Tibial nerve (tissue), 3 donors: ENCODE measurements at regions not wholly inside any gene's neighbourhood (a gene's known extent, or its start where the extent isn't known, plus 50 kb on each side); places are given as distances from the start of the nearest gene placed in this dataset.

Experiments used
- POLR2A ChIP-seq, 2 donors: fragments of 450-650 bp; IDR thresholded peaks; one replicate each; pipeline ENCODE4 v1.6.1; 2017; ENCODE audit warnings: antibody characterized with exemption in 2 of 2, mild to moderate bottlenecking in 2 of 2, moderate library complexity in 2 of 2
- TF ChIP-seq, protein P1 (sequence below), 5 experiments: fragments of 200-600 bp in 3 of 5; fragments of 450-650 bp in 2 of 5; sonication (generic) in 3 of 5; IDR thresholded peaks; one replicate each; pipeline ENCODE4 v1.5.1; 2016 to 2019; ENCODE audit warnings: antibody characterized with exemption in 5 of 5, mild to moderate bottlenecking in 3 of 5, moderate library complexity in 2 of 5

GRCh38 chr14:79937433-79937832, 273.9 kb downstream of the DIO2 start:
- TF ChIP-seq POLR2A (IDR thresholded peaks at IDR 0.05) = no peak
- TF ChIP-seq, protein P1, sequence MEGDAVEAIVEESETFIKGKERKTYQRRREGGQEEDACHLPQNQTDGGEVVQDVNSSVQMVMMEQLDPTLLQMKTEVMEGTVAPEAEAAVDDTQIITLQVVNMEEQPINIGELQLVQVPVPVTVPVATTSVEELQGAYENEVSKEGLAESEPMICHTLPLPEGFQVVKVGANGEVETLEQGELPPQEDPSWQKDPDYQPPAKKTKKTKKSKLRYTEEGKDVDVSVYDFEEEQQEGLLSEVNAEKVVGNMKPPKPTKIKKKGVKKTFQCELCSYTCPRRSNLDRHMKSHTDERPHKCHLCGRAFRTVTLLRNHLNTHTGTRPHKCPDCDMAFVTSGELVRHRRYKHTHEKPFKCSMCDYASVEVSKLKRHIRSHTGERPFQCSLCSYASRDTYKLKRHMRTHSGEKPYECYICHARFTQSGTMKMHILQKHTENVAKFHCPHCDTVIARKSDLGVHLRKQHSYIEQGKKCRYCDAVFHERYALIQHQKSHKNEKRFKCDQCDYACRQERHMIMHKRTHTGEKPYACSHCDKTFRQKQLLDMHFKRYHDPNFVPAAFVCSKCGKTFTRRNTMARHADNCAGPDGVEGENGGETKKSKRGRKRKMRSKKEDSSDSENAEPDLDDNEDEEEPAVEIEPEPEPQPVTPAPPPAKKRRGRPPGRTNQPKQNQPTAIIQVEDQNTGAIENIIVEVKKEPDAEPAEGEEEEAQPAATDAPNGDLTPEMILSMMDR (IDR thresholded peaks at IDR 0.05) = no peak
